GM23338 (cell line): ENCODE measurements at regions not wholly inside any gene's neighbourhood (a gene's known extent, or its start where the extent isn't known, plus 50 kb on each side); places are given as distances from the start of the nearest gene placed in this dataset.

Experiments
- ATAC-seq: fragments of 200-7000 bp; cut with Tn5 transposase; 3 replicates; pipeline ENCODE4 v1.9.1; 2020
- DNase-seq: peaks from one replicate; pipeline ENCODE4 v3.0.0-alpha.2; 2015; ENCODE audit warnings: low spot score
- H2AFZ ChIP-seq: fragments of 200-600 bp; sonication (generic); 2 replicates; pipeline ENCODE4 v1.8.0; 2016; ENCODE audit warnings: antibody characterized with exemption, mild to moderate bottlenecking, moderate library complexity
- H3F3A ChIP-seq: fragments of 200-600 bp; sonication (generic); replicated peaks from 2 replicates; pipeline ENCODE4 v1.8.0; 2017; ENCODE audit warnings: antibody characterized with exemption, mixed run types, low read depth
- H3K27ac ChIP-seq: fragments of 200-600 bp; sonication (generic); 2 replicates; pipeline ENCODE4 v1.6.1; 2016; ENCODE audit warnings: low read depth
- H3K27me3 ChIP-seq: fragments of 200-600 bp; sonication (generic); 2 replicates; pipeline ENCODE4 v1.8.0; 2016; ENCODE audit warnings: mild to moderate bottlenecking, mixed run types, moderate library complexity; ENCODE audit not compliant: insufficient read depth
- H3K36me3 ChIP-seq: fragments of 200-600 bp; sonication (generic); 2 replicates; pipeline ENCODE4 v1.8.0; 2016; ENCODE audit warnings: mild to moderate bottlenecking; ENCODE audit not compliant: insufficient read depth
- H3K4me1 ChIP-seq: fragments of 200-600 bp; sonication (generic); 2 replicates; pipeline ENCODE4 v1.8.0; 2016; ENCODE audit warnings: mild to moderate bottlenecking, moderate library complexity; ENCODE audit not compliant: insufficient read depth
- H3K4me2 ChIP-seq: fragments of 200-600 bp; sonication (generic); 2 replicates; pipeline ENCODE4 v1.7.1; 2017; ENCODE audit warnings: mixed run types
- H3K4me3 ChIP-seq: fragments of 200-600 bp; sonication (generic); 2 replicates; pipeline ENCODE4 v1.6.1; 2016; ENCODE audit warnings: mixed run types
- H3K79me2 ChIP-seq: fragments of 200-600 bp; sonication (generic); replicated peaks from 2 replicates; pipeline ENCODE4 v1.8.0; 2017; ENCODE audit warnings: mild to moderate bottlenecking; ENCODE audit not compliant: insufficient read depth
- H3K9me2 ChIP-seq: fragments of 200-600 bp; sonication (generic); 2 replicates; pipeline ENCODE4 v1.8.0; 2017; ENCODE audit not compliant: insufficient read depth
- H4K20me1 ChIP-seq: fragments of 200-600 bp; sonication (generic); replicated peaks from 2 replicates; pipeline ENCODE4 v1.8.0; 2017; ENCODE audit warnings: mild to moderate bottlenecking; ENCODE audit not compliant: insufficient read depth
- H3K27ac Mint-ChIP-seq: 2 replicates; pipeline ENCODE4 v1.8.0; 2020; ENCODE audit warnings: inconsistent platforms, mild to moderate bottlenecking, moderate library complexity, mixed read lengths
- H3K27me3 Mint-ChIP-seq: 3 replicates; pipeline ENCODE4 v1.8.0; 2022; ENCODE audit warnings: low read depth, mild to moderate bottlenecking, moderate library complexity, mixed read lengths, inconsistent platforms; ENCODE audit not compliant: insufficient read depth, poor library complexity
- H3K36me3 Mint-ChIP-seq: 3 replicates; pipeline ENCODE4 v1.8.0; 2021; ENCODE audit warnings: low read depth, mild to moderate bottlenecking, inconsistent platforms, moderate library complexity, mixed read lengths
- H3K4me1 Mint-ChIP-seq: 3 replicates; pipeline ENCODE4 v1.8.0; 2020; ENCODE audit warnings: mild to moderate bottlenecking, inconsistent platforms, mixed read lengths
- H3K4me3 Mint-ChIP-seq: 3 replicates; pipeline ENCODE4 v1.8.0; 2021; ENCODE audit warnings: moderate library complexity, mild to moderate bottlenecking, inconsistent platforms, mixed read lengths
- H3K9me3 Mint-ChIP-seq: 3 replicates; pipeline ENCODE4 v1.8.0; 2020; ENCODE audit warnings: moderate library complexity, mild to moderate bottlenecking, inconsistent platforms, mixed read lengths
- CREB1 ChIP-seq: fragments of 250-450 bp; sonication (Bioruptor Pico); IDR thresholded peaks from 2 replicates; pipeline ENCODE4 v1.5.0; 2020; ENCODE audit warnings: low read depth, mild to moderate bottlenecking, moderate library complexity
- CTCF ChIP-seq, 2 experiments: fragments of 200-600 bp in 1 of 2; sonication (generic) in 1 of 2; conservative IDR thresholded peaks; 2 replicates each; pipeline versions ENCODE4 v1.5.1 to v1.6.1; 2016 to 2017; ENCODE audit warnings: antibody characterized with exemption in 2 of 2, low read depth in 2 of 2, mild to moderate bottlenecking in 2 of 2, moderate library complexity in 1 of 2
- ETS1 ChIP-seq: IDR thresholded peaks from 2 replicates; pipeline ENCODE4 v1.6.1; 2016; ENCODE audit warnings: antibody characterized with exemption
- EZH2 ChIP-seq: fragments of 200-600 bp; sonication (generic); IDR thresholded peaks from one replicate; pipeline ENCODE4 v1.8.0; 2017; ENCODE audit warnings: antibody characterized with exemption, mild to moderate bottlenecking, low read depth; ENCODE audit not compliant: unreplicated experiment
- EZH2phosphoT487 ChIP-seq: fragments of 200-600 bp; sonication (generic); IDR thresholded peaks from one replicate; pipeline ENCODE4 v1.8.1; 2018; ENCODE audit warnings: antibody characterized with exemption; ENCODE audit not compliant: unreplicated experiment
- JUNB ChIP-seq: IDR thresholded peaks from one replicate; pipeline ENCODE4 v1.6.1; 2016; ENCODE audit warnings: antibody characterized with exemption; ENCODE audit not compliant: unreplicated experiment
- NANOG ChIP-seq: IDR thresholded peaks from 2 replicates; pipeline ENCODE4 v1.6.1; 2016; ENCODE audit warnings: antibody characterized with exemption, borderline replicate concordance
- POLR2AphosphoS5 ChIP-seq: IDR thresholded peaks from 2 replicates; pipeline ENCODE4 v1.6.1; 2016; ENCODE audit warnings: antibody characterized with exemption, low read depth
- REST ChIP-seq: IDR thresholded peaks from one replicate; pipeline ENCODE4 v1.6.1; 2018; ENCODE audit warnings: antibody characterized with exemption; ENCODE audit not compliant: unreplicated experiment
- STAT1 ChIP-seq: IDR thresholded peaks from one replicate; pipeline ENCODE4 v1.6.1; 2016; ENCODE audit warnings: antibody characterized with exemption; ENCODE audit not compliant: unreplicated experiment
- ZNF114 ChIP-seq: fragments of 250-450 bp; sonication (Bioruptor Pico); IDR thresholded peaks from 2 replicates; pipeline ENCODE4 v1.5.0; 2020; ENCODE audit warnings: mild to moderate bottlenecking, moderate library complexity
- ZNF331 ChIP-seq: fragments of 250-450 bp; sonication (Bioruptor Pico); IDR thresholded peaks from 2 replicates; pipeline ENCODE4 v1.5.0; 2020; ENCODE audit warnings: low read depth, mild to moderate bottlenecking, moderate library complexity
- ZNF462 ChIP-seq: fragments of 250-450 bp; sonication (Bioruptor Pico); IDR thresholded peaks from 2 replicates; pipeline ENCODE4 v1.5.0; 2020; ENCODE audit warnings: mild to moderate bottlenecking, moderate library complexity

- no peak overlapping the region for H3K4me2 ChIP-seq
- H3K4me1 ChIP-seq: no peaks in the 10 kb centered on the region
- H3K9me3 Mint-ChIP-seq: no peaks in the 10 kb centered on the region
- DNase-seq (no peak), ATAC-seq (no peak)
- H3K36me3 ChIP-seq: no peaks in the 10 kb centered on the region
- no peaks in the 10 kb centered on the region for H3F3A ChIP-seq
- H3K27ac ChIP-seq: no peak overlapping the region
- peaks cover 16% of the 10 kb centered on the region for H3K4me1 Mint-ChIP-seq
- no peaks in the 10 kb centered on the region for H3K79me2 ChIP-seq
- H3K36me3 Mint-ChIP-seq: no peaks in the 10 kb centered on the region
- H2AFZ ChIP-seq: no peak overlapping the region
- H3K4me3 ChIP-seq: no peak overlapping the region
- H3K27ac Mint-ChIP-seq: no peak overlapping the region
- no peaks in the 10 kb centered on the region for H4K20me1 ChIP-seq
- no peak for TF ChIP-seq JUNB
- TF ChIP-seq EZH2phosphoT487: no peak
- TF ChIP-seq ZNF331 (CRISPR knock-in tag): no peak
- no peak for TF ChIP-seq REST
- no peak for TF ChIP-seq ZNF114 (CRISPR knock-in tag)
- TF ChIP-seq ETS1: no peak
- TF ChIP-seq CTCF (conservative IDR thresholded peaks at IDR 0.05; ENCODE audit: low read depth in 2 of 2): no peak
- no peak for TF ChIP-seq CREB1 (CRISPR knock-in tag)
- TF ChIP-seq ZNF462 (CRISPR knock-in tag): no peak
- TF ChIP-seq NANOG: no peak
- TF ChIP-seq POLR2AphosphoS5: no peak
- no peak for TF ChIP-seq STAT1
- TF ChIP-seq EZH2: no peak
- H3K27me3 Mint-ChIP-seq: no peaks in the 10 kb centered on the region
- H3K9me2 ChIP-seq: no peaks in the 10 kb centered on the region
- no peaks in the 10 kb centered on the region for H3K27me3 ChIP-seq
- no peak overlapping the region for H3K4me3 Mint-ChIP-seq
Observed at GRCh38 chr4:123619895-123620294, 223.3 kb downstream of the SPRY1 start.
